Neuronal stem cell (in vitro differentiated cells): ENCODE measurements at regions not wholly inside any gene's neighbourhood (a gene's known extent, or its start where the extent isn't known, plus 50 kb on each side); places are given as distances from the start of the nearest gene placed in this dataset.
"Not testable (repeated sequence)": the region's sequence is repeated elsewhere in the genome, so short reads cannot be mapped to it uniquely, and the experiment has no call there.

Experiments used
- DNase-seq: peaks from one replicate; pipeline ENCODE4 v3.0.0-alpha.2; 2013; ENCODE audit warnings: low spot score
- H2AFZ ChIP-seq: one replicate; pipeline ENCODE4 v1.6.1; 2013; ENCODE audit warnings: mild to moderate bottlenecking, low read length, inconsistent platforms
- H2AK5ac ChIP-seq: 2 replicates; pipeline ENCODE4 v1.6.1; 2013; ENCODE audit warnings: low read depth, mild to moderate bottlenecking, inconsistent platforms, low read length, moderate library complexity, mixed read lengths
- H2BK120ac ChIP-seq: 2 replicates; pipeline ENCODE4 v1.6.1; 2013; ENCODE audit warnings: low read depth, mild to moderate bottlenecking, inconsistent platforms, low read length, moderate library complexity, mixed read lengths
- H2BK12ac ChIP-seq: one replicate; pipeline ENCODE4 v1.6.1; 2013; ENCODE audit warnings: low read length, inconsistent platforms
- H2BK15ac ChIP-seq: 2 replicates; pipeline ENCODE4 v1.6.1; 2013; ENCODE audit warnings: mild to moderate bottlenecking, low read length, inconsistent platforms, mixed read lengths
- H2BK5ac ChIP-seq: one replicate; pipeline ENCODE4 v1.6.1; 2013; ENCODE audit warnings: inconsistent platforms, mild to moderate bottlenecking, low read length, moderate library complexity
- H3K14ac ChIP-seq: one replicate; pipeline ENCODE4 v1.6.1; 2013; ENCODE audit warnings: low read length, inconsistent platforms
- H3K18ac ChIP-seq: 2 replicates; pipeline ENCODE4 v1.6.1; 2013; ENCODE audit warnings: low read length, inconsistent platforms
- H3K23ac ChIP-seq: 2 replicates; pipeline ENCODE4 v1.6.1; 2013; ENCODE audit warnings: low read depth, mild to moderate bottlenecking, mixed read lengths, low read length, inconsistent platforms; ENCODE audit not compliant: poor library complexity
- H3K27ac ChIP-seq: replicated peaks from 3 replicates; pipeline ENCODE4 v1.5.1; 2013; ENCODE audit warnings: low read length, inconsistent platforms
- H3K27me3 ChIP-seq, 3 experiments: 2 replicates each; pipeline ENCODE4 v1.6.1; 2013; ENCODE audit warnings: low read length in 3 of 3, mild to moderate bottlenecking in 2 of 3, inconsistent platforms in 1 of 3, low read depth in 1 of 3, mixed read lengths in 1 of 3, moderate library complexity in 1 of 3; ENCODE audit not compliant: control insufficient read depth in 3 of 3, insufficient read depth in 3 of 3
- H3K36me3 ChIP-seq, 2 donors: replicated peaks in 1 of 2; 2 replicates each; pipeline ENCODE4 v1.6.1; 2013; ENCODE audit warnings: low read length in 2 of 2; ENCODE audit not compliant: control insufficient read depth in 2 of 2, insufficient read depth in 2 of 2
- H3K4ac ChIP-seq: 2 replicates; pipeline ENCODE4 v1.6.1; 2013; ENCODE audit warnings: inconsistent platforms, mild to moderate bottlenecking, low read length, moderate library complexity
- H3K4me1 ChIP-seq, 2 donors: 1 replicate in 1 of 2; 2 replicates in 1 of 2; pipeline ENCODE4 v1.6.1; 2013; ENCODE audit warnings: low read length in 2 of 2, low read depth in 1 of 2; ENCODE audit not compliant: control insufficient read depth in 2 of 2, insufficient read depth in 1 of 2
- H3K4me2 ChIP-seq: one replicate; pipeline ENCODE4 v1.6.1; 2013; ENCODE audit warnings: mild to moderate bottlenecking, low read length, inconsistent platforms; ENCODE audit not compliant: insufficient read depth, poor library complexity, severe bottlenecking
- H3K4me3 ChIP-seq, 2 donors: 2 replicates each; pipeline ENCODE4 v1.5.1; 2013; ENCODE audit warnings: low read length in 2 of 2, mild to moderate bottlenecking in 2 of 2, inconsistent platforms in 1 of 2, moderate library complexity in 1 of 2
- H3K79me1 ChIP-seq: one replicate; pipeline ENCODE4 v1.6.1; 2013; ENCODE audit warnings: low read depth, mild to moderate bottlenecking, inconsistent platforms, low read length, moderate library complexity
- H3K9ac ChIP-seq: one replicate; pipeline ENCODE4 v1.6.1; 2013; ENCODE audit warnings: mild to moderate bottlenecking, low read depth, low read length, inconsistent platforms; ENCODE audit not compliant: poor library complexity
- H3K9me3 ChIP-seq, 2 donors: replicated peaks in 1 of 2; 2 replicates each; pipeline versions ENCODE3 to v1.6.1; 2013; ENCODE audit warnings: low read length in 2 of 2, mild to moderate bottlenecking in 2 of 2, inconsistent platforms in 1 of 2, low read depth in 1 of 2, mixed read lengths in 1 of 2, moderate library complexity in 1 of 2; ENCODE audit not compliant: control insufficient read depth in 2 of 2, insufficient read depth in 1 of 2
- H4K8ac ChIP-seq: one replicate; pipeline ENCODE4 v1.6.1; 2013; ENCODE audit warnings: low read depth, mild to moderate bottlenecking, inconsistent platforms, low read length, moderate library complexity
- H4K91ac ChIP-seq: one replicate; pipeline ENCODE4 v1.6.1; 2013; ENCODE audit warnings: low read length, low read depth, mild to moderate bottlenecking, inconsistent platforms; ENCODE audit not compliant: poor library complexity
- WGBS, 2 donors: extraction: QIAGEN DNeasy Blood & Tissue Kit; methylation state at CpG; one replicate each; pipeline ENCODE4 v1.1.7; 2013; ENCODE audit warnings: missing lambda C conversion rate in 2 of 2, mixed read lengths in 1 of 2; ENCODE audit not compliant: insufficient read length in 2 of 2, insufficient replicate concordance in 1 of 2; ENCODE audit errors: extremely low coverage in 2 of 2; 5-methylcytosine and 5-hydroxymethylcytosine counted together

DNA sequence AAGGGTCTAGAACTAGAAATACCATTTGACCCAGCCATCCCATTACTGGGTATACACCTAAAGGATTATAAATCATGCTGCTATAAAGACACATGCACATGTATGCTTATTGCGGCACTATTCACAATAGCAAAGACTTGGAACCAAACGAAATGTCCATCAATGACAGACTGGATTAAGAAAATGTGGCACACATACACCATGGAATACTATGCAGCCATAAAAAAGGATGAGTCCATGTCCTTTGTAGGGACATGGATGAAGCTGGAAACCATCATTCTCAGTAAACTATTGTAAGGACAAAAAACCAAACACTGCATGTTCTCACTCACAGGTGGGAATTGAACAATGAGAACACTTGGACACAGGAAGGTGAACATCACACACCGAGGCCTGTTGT is 314.1 kb downstream of the FRK start:
- not testable (repeated sequence) for H3K4me3 ChIP-seq, H2AK5ac ChIP-seq, H3K4ac ChIP-seq, H3K18ac ChIP-seq, H2AFZ ChIP-seq, H3K79me1 ChIP-seq, H2BK120ac ChIP-seq, H3K9ac ChIP-seq, H2BK5ac ChIP-seq, H4K91ac ChIP-seq, H4K8ac ChIP-seq, H3K36me3 ChIP-seq, H3K27ac ChIP-seq, H3K27me3 ChIP-seq, H2BK15ac ChIP-seq, H3K4me2 ChIP-seq, H2BK12ac ChIP-seq, H3K4me1 ChIP-seq, H3K14ac ChIP-seq, DNase-seq, H3K23ac ChIP-seq, H3K9me3 ChIP-seq
- no CpG with 5 or more reads among the region's 3 CpGs for WGBS, 2 donors

DNA sequence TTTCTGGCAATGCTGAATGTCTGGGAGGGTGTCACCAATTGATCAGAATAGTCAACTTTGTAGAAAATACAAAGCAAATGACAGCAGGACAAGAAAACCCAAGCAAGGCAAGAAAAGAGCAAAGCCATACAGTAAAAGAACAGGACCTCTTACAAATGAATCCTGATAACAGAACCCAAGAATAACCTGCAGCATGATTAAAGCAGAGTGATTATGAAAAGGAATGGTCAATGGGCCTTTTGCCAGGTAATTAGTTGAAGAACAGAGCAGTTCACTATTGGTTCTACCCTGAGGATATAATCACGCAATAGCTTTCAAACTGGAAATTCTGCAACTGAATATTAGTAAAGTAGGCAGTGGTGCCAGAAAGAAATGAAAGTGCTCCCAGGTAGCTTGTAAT is 319.8 kb downstream of the FRK start:
- H3K36me3 ChIP-seq, result no peaks in the 10 kb centered on the region
- H3K9me3 ChIP-seq, result peaks cover 0 to 3% of the 10 kb centered on the region in 2 donors
- no peaks in the 10 kb centered on the region for H3K4me1 ChIP-seq
- no peaks in the 10 kb centered on the region for H3K79me1 ChIP-seq
- H2BK120ac ChIP-seq, result no peak overlapping the region
- no peak overlapping the region for H3K4me2 ChIP-seq
- no peak overlapping the region for H2BK12ac ChIP-seq
- no peak overlapping the region for H3K4ac ChIP-seq
- H3K9ac ChIP-seq, result no peak overlapping the region
- no peaks in the 10 kb centered on the region for H3K27me3 ChIP-seq
- H3K23ac ChIP-seq, result no peak overlapping the region
- no peak overlapping the region for H2BK5ac ChIP-seq
- no peak overlapping the region for H2BK15ac ChIP-seq
- no peak overlapping the region for H3K18ac ChIP-seq
- no peak overlapping the region for H4K8ac ChIP-seq
- no peak overlapping the region for H3K27ac ChIP-seq
- H3K4me3 ChIP-seq, result no peak overlapping the region
- DNase-seq, result no peak
- H4K91ac ChIP-seq, result no peak overlapping the region
- no peak overlapping the region for H2AFZ ChIP-seq
- WGBS, 2 donors, result no CpG with 5 or more reads among the region's 1 CpG
- no peak overlapping the region for H2AK5ac ChIP-seq
- no peak overlapping the region for H3K14ac ChIP-seq

DNA sequence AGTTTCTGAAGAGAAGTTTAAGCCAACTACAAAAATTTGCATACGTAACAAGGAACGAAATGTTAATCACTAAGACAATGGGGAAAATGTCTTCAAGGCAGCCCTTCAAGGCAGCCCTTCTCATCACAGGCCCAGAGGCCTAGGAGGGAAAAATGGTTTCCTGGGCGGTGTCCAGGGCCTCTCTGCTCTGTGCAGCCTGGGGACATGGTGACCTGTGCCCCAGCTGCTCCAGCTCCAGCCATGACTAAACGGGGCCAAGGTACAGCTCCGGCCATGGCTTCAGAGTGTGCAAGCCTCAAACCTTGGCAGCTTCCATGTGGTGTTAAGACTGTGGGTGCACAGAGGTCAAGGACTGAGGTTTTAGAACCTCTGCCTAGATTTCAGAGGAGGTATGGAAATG is 325.1 kb downstream of the FRK start:
- no peaks in the 10 kb centered on the region for H3K4me1 ChIP-seq
- no peak overlapping the region for H2BK15ac ChIP-seq
- H3K14ac ChIP-seq, result no peak overlapping the region
- no CpG with 5 or more reads among the region's 5 CpGs for WGBS, 2 donors
- peaks cover 0 to 4% of the 10 kb centered on the region in 2 donors for H3K9me3 ChIP-seq
- H2BK12ac ChIP-seq, result no peak overlapping the region
- no peaks in the 10 kb centered on the region for H3K79me1 ChIP-seq
- no peak overlapping the region for H3K9ac ChIP-seq
- H3K4ac ChIP-seq, result no peak overlapping the region
- H3K27me3 ChIP-seq, result no peaks in the 10 kb centered on the region
- H3K23ac ChIP-seq, result no peak overlapping the region
- H4K91ac ChIP-seq, result no peak overlapping the region
- H3K27ac ChIP-seq, result no peak overlapping the region
- H2AK5ac ChIP-seq, result no peak overlapping the region
- H3K36me3 ChIP-seq, result no peaks in the 10 kb centered on the region
- H3K4me3 ChIP-seq, result no peak overlapping the region
- H2BK120ac ChIP-seq, result no peak overlapping the region
- DNase-seq, result no peak
- no peak overlapping the region for H3K4me2 ChIP-seq
- H4K8ac ChIP-seq, result no peak overlapping the region
- H2BK5ac ChIP-seq, result no peak overlapping the region
- H2AFZ ChIP-seq, result no peak overlapping the region
- H3K18ac ChIP-seq, result no peak overlapping the region

DNA sequence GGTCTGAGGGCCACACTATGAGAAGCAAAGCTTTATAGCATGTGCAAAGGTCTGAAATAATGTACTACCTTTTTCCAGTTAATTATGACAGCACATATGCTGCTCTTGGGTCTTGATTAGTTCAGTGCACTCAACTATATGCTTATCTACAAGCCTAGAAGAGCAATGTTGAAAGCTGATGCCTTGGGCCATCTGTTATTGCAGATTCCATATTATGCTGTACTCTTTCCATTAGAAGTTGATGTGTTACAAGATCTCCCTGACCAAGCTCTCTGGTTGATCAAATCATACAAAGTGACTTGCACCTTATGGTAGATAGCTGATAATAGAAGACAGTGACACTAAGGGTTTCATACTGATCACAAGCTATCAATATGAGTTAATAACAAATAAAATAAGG is 327.3 kb downstream of the FRK start:
- H3K18ac ChIP-seq, result no peak overlapping the region
- no peak overlapping the region for H2AK5ac ChIP-seq
- H3K23ac ChIP-seq, result no peak overlapping the region
- no peak overlapping the region for H3K4ac ChIP-seq
- DNase-seq, result no peak
- H3K9ac ChIP-seq, result no peak overlapping the region
- H3K79me1 ChIP-seq, result no peaks in the 10 kb centered on the region
- H3K9me3 ChIP-seq, result peaks cover 0 to 4% of the 10 kb centered on the region in 2 donors
- no peak overlapping the region for H4K8ac ChIP-seq
- no peak overlapping the region for H3K4me2 ChIP-seq
- no peak overlapping the region for H2BK12ac ChIP-seq
- no peaks in the 10 kb centered on the region for H3K4me1 ChIP-seq
- no peaks in the 10 kb centered on the region for H3K27me3 ChIP-seq
- H3K27ac ChIP-seq, result no peak overlapping the region
- H2AFZ ChIP-seq, result no peak overlapping the region
- H2BK120ac ChIP-seq, result no peak overlapping the region
- no peak overlapping the region for H3K14ac ChIP-seq
- H2BK15ac ChIP-seq, result no peak overlapping the region
- H3K4me3 ChIP-seq, result no peak overlapping the region
- no peaks in the 10 kb centered on the region for H3K36me3 ChIP-seq
- H2BK5ac ChIP-seq, result no peak overlapping the region
- H4K91ac ChIP-seq, result no peak overlapping the region
